VCaP (cell line): ENCODE measurements at regions not wholly inside any gene's neighbourhood (a gene's known extent, or its start where the extent isn't known, plus 50 kb on each side); places are given as distances from the start of the nearest gene placed in this dataset.

ENCODE experiments used
- H3K27ac ChIP-seq: fragments of 450-650 bp; 2 replicates; pipeline ENCODE4 v1.5.1; 2017
- CTCF ChIP-seq: fragments of 450-650 bp; conservative IDR thresholded peaks from 2 replicates; pipeline ENCODE4 v1.5.1; 2017; ENCODE audit warnings: mild to moderate bottlenecking, moderate library complexity

- TF ChIP-seq CTCF, result no peak
- no peak overlapping the region for H3K27ac ChIP-seq
Observed at GRCh38 chr7:136693166-136694119, 175.0 kb upstream of the CHRM2 start.

DNA sequence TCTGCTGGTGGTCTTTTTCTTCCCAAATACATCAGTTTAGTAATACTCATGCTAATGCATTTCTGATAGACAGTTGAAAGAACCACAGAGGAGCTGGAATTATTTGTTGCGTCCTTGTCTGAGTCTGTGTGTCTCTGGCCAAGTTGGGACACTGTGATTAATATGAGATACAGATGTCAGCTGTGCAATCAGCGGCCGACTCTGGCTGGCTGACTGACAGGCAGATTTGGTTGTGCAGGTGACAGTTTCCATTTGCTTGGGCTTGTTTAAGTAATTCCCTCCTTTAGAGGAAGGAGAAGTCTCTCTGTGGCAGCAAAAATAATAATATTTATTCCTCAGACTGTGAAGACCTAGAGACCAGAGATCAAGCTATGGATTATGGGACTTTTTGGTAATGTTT lies 176.2 kb upstream of the CHRM2 start:
- TF ChIP-seq CTCF, result no peak
- no peak overlapping the region for H3K27ac ChIP-seq

DNA sequence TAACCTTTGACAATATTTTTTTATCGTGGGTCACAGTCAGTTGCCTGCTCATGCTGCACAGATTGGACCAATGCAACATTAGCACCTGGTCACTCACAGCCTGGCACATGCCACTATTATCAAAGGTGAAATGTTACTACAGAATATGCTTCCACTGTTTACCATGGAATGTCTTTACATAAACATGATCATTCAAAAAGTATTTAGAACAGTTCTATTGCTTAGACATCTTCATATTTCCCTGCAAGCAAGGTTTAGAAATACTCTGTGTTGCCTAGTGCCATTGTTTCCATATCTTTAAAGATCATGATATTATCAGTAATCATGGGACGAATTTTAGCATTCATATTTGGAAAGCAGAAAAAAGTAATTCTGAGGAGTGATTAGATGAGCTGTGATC lies 179.9 kb upstream of the CHRM2 start:
- TF ChIP-seq CTCF, result no peak

GRCh38 chr7:136687693-136688322 lies 180.6 kb upstream of the CHRM2 start:
- TF ChIP-seq CTCF, result peak; percentile 80
- H3K27ac ChIP-seq, result no peak overlapping the region

More for the DNA sequence above, 179.9 kb upstream of the CHRM2 start:
- H3K27ac ChIP-seq, result no peak overlapping the region

GRCh38 chr7:136685501-136686173 lies 182.8 kb upstream of the CHRM2 start:
- no peak for TF ChIP-seq CTCF

GRCh38 chr7:136677471-136678365 lies 190.7 kb upstream of the CHRM2 start:
- no peak overlapping the region for H3K27ac ChIP-seq
- TF ChIP-seq CTCF, result no peak

More at GRCh38 chr7:136685501-136686173, 182.8 kb upstream of the CHRM2 start:
- no peak overlapping the region for H3K27ac ChIP-seq
